ENCODE measurements at regions not wholly inside any gene's neighbourhood (a gene's known extent, or its start where the extent isn't known, plus 50 kb on each side); places are given as distances from the start of the nearest gene placed in this dataset.

DNA sequence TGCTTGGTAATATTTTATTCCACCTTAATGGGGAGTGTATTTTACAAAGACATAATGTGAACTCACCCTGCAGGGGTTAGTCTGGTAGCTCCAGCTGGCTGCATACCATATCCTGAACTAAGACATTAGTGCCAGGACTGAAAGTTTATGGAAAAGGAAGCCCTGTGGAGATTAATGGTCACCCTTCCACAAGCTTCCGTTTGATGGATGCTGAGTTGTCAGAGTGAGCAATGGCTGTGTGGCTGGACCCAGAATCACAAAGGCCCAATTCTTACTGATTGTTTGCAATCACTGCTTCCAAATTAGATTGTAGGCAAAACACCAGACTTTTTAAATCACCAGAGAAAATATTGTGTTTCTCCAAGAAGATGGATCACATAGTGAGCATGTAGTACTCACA, 90.1 kb upstream of the TRPC7 start:
- Histone ChIP-seq H3K27me3 (replicated peaks in 1 of 4; ENCODE audit: control extremely low read depth in 1 of 4, control insufficient read depth in 3 of 4, insufficient read depth in 4 of 4, low read length in 3 of 4) (no peaks in the 10 kb centered on the region), H3K4me3 (ENCODE audit: control extremely low read depth in 1 of 5, extremely low read depth in 1 of 5, insufficient read depth in 1 of 5, low read depth in 2 of 5, low read length in 4 of 5) (no peak overlapping the region), H3K9ac (ENCODE audit: low read length) (no peak overlapping the region), H3K36me3 (replicated peaks in 1 of 2; ENCODE audit: control extremely low read depth in 1 of 2, control insufficient read depth in 1 of 2, extremely low read depth in 1 of 2, insufficient read depth in 2 of 2, low read length in 1 of 2) (no peaks in the 10 kb centered on the region), H3K4me2 (replicated peaks; ENCODE audit: low read depth, low read length, poor library complexity, severe bottlenecking) (no peak overlapping the region), H2AFZ (ENCODE audit: insufficient read depth, low read depth, low read length, poor library complexity, severe bottlenecking) (no peak overlapping the region), H3K27ac (ENCODE audit: low read length in 2 of 2) (no peak overlapping the region), H3K4me1 (ENCODE audit: control insufficient read depth in 2 of 2, insufficient read depth in 2 of 2, low read length in 2 of 2) (no peaks in the 10 kb centered on the region), H3K9me3 (ENCODE audit: control extremely low read depth in 1 of 3, control insufficient read depth in 2 of 3, insufficient read depth in 1 of 3, low read length in 2 of 3) (no peaks in the 10 kb centered on the region), H4K20me1 (ENCODE audit: control insufficient read depth, insufficient read depth, low read length, poor library complexity, severe bottlenecking) (no peaks in the 10 kb centered on the region), H3K79me2 (ENCODE audit: control insufficient read depth, insufficient read depth, low read length) (no peaks in the 10 kb centered on the region)
- Mint-ChIP-seq H3K4me3 (no peak overlapping the region), H3K4me1 (no peaks in the 10 kb centered on the region), H3K27me3 (no peaks in the 10 kb centered on the region), H3K27ac (no peak overlapping the region), H3K9me3 (ENCODE audit: insufficient read depth) (peaks cover 1% of the 10 kb centered on the region)
- TF ChIP-seq, protein P1, sequence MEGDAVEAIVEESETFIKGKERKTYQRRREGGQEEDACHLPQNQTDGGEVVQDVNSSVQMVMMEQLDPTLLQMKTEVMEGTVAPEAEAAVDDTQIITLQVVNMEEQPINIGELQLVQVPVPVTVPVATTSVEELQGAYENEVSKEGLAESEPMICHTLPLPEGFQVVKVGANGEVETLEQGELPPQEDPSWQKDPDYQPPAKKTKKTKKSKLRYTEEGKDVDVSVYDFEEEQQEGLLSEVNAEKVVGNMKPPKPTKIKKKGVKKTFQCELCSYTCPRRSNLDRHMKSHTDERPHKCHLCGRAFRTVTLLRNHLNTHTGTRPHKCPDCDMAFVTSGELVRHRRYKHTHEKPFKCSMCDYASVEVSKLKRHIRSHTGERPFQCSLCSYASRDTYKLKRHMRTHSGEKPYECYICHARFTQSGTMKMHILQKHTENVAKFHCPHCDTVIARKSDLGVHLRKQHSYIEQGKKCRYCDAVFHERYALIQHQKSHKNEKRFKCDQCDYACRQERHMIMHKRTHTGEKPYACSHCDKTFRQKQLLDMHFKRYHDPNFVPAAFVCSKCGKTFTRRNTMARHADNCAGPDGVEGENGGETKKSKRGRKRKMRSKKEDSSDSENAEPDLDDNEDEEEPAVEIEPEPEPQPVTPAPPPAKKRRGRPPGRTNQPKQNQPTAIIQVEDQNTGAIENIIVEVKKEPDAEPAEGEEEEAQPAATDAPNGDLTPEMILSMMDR (IDR thresholded peaks at IDR 0.05) = no peak
- no peak for TF ChIP-seq EZH2 (IDR thresholded peaks at IDR 0.05; ENCODE audit: borderline replicate concordance, insufficient read depth, low read depth, low read length, poor library complexity, severe bottlenecking)
- POLR2A ChIA-PET = no interaction called here
- intact Hi-C loops (cut with micrococcal nuclease) = no loop called here
- no peak for DNase-seq
- no peak for ATAC-seq (ENCODE audit: low read depth)
- 86% methylated on average over 1 of the region's 1 CpG for WGBS (ENCODE audit: insufficient coverage)
- CTCF ChIA-PET = no interaction called here

DNA sequence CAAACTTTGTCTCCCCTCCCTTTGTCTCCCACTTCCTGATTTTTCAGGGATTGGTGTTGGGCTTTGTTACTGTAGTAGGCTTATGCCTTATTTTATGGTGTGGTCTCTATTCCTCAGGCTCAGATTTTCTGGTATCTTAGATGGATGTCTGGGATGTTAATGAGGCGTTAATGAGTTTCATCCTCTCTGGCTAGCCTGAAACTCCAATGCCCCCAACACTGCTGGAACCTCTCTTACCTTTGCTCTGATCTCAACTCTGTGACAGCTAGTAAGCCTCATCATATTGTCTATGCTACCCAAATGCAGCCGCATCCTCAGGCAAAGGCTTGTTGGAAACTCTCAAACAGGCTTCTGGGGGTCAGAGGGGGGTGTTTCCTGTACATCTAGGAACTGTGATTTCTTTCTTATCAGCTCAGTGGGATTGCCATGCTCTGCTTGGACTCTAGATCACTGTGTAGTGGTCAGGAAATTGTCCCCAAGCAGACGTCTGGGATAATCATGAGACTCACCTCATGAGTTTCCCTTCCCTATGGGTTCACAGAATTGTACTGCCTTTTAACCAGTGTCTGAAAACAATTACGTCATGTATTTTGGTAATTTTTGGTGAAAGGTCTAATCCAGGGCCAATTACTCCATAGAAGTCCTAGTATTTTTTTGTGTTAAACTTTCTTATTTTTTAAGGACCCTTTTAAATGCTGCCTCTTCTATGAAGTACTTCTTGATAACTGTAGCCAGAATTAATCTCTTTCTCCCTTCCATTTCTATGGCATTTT, 88.8 kb upstream of the TRPC7 start:
- Mint-ChIP-seq H3K27ac (no peak overlapping the region), H3K4me3 (no peak overlapping the region), H3K27me3 (no peaks in the 10 kb centered on the region), H3K4me1 (no peaks in the 10 kb centered on the region), H3K9me3 (ENCODE audit: insufficient read depth) (peaks cover 4% of the 10 kb centered on the region)
- Histone ChIP-seq H3K4me1 (ENCODE audit: control insufficient read depth in 2 of 2, insufficient read depth in 2 of 2, low read length in 2 of 2) (no peaks in the 10 kb centered on the region), H3K9ac (ENCODE audit: low read length) (no peak overlapping the region), H3K27ac (ENCODE audit: low read length in 2 of 2) (no peak overlapping the region), H2AFZ (ENCODE audit: insufficient read depth, low read depth, low read length, poor library complexity, severe bottlenecking) (no peak overlapping the region), H3K36me3 (replicated peaks in 1 of 2; ENCODE audit: control extremely low read depth in 1 of 2, control insufficient read depth in 1 of 2, extremely low read depth in 1 of 2, insufficient read depth in 2 of 2, low read length in 1 of 2) (no peaks in the 10 kb centered on the region), H3K27me3 (replicated peaks in 1 of 4; ENCODE audit: control extremely low read depth in 1 of 4, control insufficient read depth in 3 of 4, insufficient read depth in 4 of 4, low read length in 3 of 4) (no peaks in the 10 kb centered on the region), H3K9me3 (ENCODE audit: control extremely low read depth in 1 of 3, control insufficient read depth in 2 of 3, insufficient read depth in 1 of 3, low read length in 2 of 3) (no peaks in the 10 kb centered on the region), H4K20me1 (ENCODE audit: control insufficient read depth, insufficient read depth, low read length, poor library complexity, severe bottlenecking) (no peaks in the 10 kb centered on the region), H3K79me2 (ENCODE audit: control insufficient read depth, insufficient read depth, low read length) (no peaks in the 10 kb centered on the region), H3K4me2 (replicated peaks; ENCODE audit: low read depth, low read length, poor library complexity, severe bottlenecking) (no peak overlapping the region), H3K4me3 (ENCODE audit: control extremely low read depth in 1 of 5, extremely low read depth in 1 of 5, insufficient read depth in 1 of 5, low read depth in 2 of 5, low read length in 4 of 5) (no peak overlapping the region)
- CTCF ChIA-PET = no interaction called here
- TF ChIP-seq, protein P1 (IDR thresholded peaks at IDR 0.05) = no peak
- TF ChIP-seq EZH2 (IDR thresholded peaks at IDR 0.05; ENCODE audit: borderline replicate concordance, insufficient read depth, low read depth, low read length, poor library complexity, severe bottlenecking) = no peak
- no peak for ATAC-seq (ENCODE audit: low read depth)
- no CpG with 5 or more reads among the region's 4 CpGs for WGBS (ENCODE audit: insufficient coverage)
- POLR2A ChIA-PET = no interaction called here
- DNase-seq = no peak
- intact Hi-C loops (cut with micrococcal nuclease) = loop anchor here (5.0 kb wide), 1 partner anchor 573 kb away; no protein-coding TSS in a partner anchor
